HG02884 (cell line): ENCODE measurements at regions not wholly inside any gene's neighbourhood (a gene's known extent, or its start where the extent isn't known, plus 50 kb on each side); places are given as distances from the start of the nearest gene placed in this dataset.

Source experiments
- ATAC-seq: cut with Tn5 transposase; IDR thresholded peaks from one replicate; pipeline ENCODE4 v1.9.1; 2021; ENCODE audit warnings: mild to moderate bottlenecking, moderate library complexity; ENCODE audit not compliant: unreplicated experiment

DNA sequence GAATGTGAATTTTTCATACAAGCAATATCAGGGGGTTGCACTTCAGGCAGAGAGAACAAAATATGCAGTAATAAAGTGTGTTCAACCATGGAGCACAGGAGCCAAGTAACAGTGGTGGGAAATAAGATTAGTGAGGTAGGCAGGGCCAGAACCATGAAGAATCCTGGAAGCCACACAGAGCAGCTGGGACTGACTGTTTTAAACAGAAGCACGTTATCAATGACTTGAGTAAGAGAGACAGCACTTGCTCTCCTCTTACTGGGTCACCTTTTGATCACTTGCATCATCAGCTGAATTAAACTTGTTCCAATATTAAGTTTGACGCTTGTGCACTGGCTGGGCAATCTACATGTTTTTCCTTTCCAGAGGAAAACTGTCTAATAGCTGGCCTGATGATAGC, 238.5 kb downstream of the TBX18 start:
- no peak for ATAC-seq

DNA sequence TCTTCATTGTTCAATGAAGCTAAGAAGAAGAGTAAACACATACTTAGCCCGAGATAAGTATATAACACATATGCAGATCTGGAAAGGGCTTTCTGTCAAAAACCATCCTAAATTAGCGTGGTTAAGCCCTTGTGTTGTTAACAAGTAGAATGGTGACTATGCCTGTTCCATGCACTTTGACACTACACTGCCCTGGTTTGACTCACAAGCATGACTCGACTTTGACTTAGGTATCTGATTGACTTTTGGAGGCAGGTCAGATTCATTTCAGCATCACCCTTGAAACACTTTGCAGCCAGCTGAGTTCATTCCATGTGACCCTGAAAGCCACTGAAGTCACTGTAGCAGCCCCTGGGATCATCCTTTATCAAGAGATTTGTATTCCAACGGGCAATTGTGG, 239.8 kb downstream of the TBX18 start:
- no peak for ATAC-seq

DNA sequence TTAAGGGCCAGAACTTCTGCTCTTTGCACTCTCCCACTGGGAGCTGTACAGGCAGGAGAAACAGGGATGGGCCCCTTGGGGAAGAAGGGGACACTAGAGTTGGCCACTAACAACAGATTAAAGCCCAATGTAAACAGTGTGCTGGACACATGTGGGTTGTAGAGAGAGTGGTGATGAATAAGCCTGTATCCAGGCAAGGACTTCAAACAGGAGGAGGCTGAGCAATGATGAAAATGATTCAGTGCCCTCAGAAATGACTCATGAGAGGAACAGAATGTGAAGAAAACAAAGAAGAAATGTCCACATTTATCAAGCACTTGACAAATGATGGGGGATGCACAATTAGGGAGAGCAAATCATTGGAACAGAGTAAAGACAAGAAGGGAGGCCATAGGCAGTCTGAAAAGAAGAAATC, 242.3 kb downstream of the TBX18 start:
- no peak for ATAC-seq

DNA sequence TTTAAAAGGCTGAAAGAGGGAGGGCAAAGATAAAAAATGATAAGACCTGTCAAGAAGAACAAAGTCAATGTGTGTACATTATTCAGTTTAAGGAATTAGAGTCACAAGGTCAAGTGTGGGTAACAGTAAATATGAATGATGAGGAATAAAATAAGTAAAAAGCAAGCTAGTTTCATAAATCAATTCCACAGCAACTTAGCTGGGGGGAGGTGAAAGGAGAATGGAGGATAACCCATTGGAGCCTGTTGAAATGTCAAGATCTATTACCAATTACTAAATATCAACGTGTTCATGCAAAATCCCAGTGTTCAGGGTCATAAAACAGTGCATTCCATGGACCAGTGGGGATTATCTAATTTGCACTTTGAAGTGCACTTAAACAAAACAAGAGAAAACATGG, 242.9 kb downstream of the TBX18 start:
- ATAC-seq, result no peak

DNA sequence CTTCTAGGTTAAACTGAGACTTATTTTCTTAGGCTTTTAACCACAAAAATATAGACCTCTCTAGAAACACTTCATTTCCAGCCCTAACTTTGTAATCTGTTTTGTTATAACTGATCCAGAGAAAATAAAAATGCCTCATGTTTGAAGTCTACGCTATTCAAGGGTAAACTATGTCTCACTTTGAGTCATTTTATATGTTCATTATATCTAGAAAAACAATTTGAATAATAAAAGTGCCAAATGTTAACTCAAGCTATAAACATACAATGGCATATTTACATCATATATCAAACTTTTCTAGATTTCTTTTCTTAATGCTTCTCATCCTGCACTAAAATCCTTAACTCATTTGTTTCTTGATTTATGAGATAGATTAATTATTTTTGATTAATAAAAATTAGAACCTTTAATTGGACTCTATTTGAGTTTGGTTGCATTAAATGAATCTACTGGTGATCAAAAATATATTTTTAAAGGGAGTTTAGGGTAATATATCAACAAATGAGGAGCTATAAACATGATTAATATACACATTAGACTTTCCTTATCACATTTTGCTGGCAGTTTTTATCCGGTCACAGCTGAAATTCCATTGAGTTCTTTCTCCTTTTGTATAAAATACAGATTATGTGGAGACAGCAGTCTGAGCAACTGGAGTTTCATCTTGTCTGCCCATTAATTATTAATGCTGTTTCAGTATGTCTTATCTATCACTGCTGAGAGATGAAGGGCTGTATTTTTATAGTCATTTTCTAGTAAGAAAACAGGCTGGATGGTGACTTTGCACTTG, 246.5 kb downstream of the TBX18 start:
- ATAC-seq, result no peak

DNA sequence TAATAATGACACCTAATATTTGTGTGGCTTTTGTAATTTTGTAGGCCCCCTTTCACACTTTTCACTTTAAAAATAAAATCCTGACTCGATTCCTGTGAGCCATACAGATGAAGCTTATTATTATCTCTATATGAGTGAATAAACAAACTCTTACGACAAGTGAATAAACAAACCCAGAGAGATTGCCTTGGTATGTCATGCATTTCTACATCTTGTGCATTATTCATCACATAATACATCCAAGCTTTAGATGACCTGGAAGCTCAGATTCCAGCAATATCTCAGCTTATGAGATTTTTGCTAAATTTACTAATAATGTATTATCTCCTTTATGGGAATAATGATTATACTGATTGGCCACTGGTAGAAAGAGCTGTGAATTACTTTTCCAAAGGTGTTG, 248.2 kb downstream of the TBX18 start:
- ATAC-seq, result no peak

DNA sequence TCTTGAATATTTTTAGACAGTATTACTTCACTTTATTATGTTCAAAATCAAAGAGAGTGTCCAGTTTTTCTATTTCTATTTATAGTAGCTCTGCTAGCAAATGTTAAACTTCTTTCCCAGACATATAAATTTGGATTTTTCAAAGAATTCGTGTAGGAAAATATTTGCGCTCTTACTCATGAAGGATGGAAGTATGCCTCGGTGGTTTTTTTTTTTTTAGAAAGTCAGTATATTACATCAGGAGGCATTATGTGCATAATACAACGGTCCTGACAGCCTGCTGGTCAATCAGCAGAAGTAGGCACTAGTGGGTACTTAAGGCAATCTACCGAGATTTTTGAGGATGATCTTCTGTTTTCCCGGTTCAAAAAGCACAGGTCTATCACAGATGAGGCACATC, 249.3 kb downstream of the TBX18 start:
- ATAC-seq, result no peak

DNA sequence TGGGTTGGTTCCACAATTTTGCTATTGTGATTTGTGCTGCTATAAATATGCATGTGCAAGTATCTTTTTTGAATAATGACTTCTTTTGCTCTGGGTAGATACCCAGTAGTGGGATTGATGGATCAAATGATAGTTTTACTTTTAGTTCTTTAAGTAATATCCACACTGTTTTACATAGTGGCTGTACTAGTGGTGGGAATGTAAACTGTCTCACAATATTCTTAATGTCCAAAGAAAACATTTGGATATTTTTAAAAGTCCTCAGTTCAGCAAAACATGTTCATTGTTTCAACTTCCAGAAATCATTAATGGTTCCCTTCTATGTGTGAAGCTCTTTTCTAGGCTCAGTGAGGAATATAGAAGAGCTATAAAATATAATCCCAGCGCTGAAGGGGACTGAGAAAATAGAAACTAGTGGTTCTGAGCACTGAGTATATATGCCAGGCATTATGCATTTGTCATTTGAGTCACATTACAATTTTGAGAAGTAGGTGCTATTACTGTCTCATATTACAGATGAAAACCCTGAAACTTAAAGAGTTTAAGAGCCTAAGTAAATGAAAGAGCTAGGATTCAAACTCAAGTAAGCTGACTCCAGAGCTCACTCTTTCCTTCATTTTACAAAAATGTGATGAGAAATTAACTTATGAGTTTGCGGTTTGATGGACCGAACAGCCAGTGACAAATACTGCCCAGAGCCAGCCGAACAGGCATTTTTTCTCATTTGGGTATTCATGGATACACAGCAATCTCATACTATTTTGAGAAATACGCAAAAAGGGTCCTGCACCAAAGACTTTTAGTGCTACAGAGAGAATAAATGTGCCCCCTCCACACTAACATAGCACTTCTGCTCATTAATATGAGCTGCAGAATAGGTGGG, 250.1 kb downstream of the TBX18 start:
- no peak for ATAC-seq

DNA sequence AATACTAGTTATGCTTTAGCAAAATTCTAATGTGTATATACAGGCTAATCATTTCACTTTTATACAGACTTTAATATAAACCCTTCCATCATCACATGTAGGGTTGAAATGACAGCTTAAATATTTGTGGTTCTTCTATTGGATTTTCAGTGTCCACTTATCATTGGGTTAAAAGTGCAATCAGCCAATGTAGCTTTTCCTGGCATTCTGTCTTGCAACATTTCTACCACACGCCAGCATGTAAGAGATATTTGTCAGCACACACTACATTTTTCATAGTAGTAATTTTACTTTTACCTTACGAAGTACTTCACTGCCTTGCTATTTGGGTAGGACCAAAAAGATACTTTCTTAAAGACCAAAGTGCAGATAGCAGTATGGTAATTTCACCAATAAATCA, 252.0 kb downstream of the TBX18 start:
- no peak for ATAC-seq

DNA sequence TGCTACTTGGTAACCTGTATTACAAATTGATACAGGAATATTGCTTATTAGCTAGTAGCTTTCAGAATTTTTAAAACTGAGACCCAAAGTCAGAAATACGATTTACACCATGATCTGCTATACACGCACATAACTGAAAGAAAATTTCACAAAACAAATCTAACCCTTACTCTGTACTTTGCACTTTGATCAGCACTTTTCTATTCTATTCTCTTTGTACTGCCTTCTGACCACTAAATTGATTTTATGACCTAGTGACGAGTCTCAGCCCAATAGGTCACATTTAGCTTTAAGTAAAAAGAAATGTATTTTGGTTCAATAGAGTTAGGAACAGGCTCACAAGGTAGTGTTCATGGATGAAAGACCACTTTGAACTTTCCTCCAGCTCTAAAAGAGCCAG, 252.5 kb downstream of the TBX18 start:
- no peak for ATAC-seq

DNA sequence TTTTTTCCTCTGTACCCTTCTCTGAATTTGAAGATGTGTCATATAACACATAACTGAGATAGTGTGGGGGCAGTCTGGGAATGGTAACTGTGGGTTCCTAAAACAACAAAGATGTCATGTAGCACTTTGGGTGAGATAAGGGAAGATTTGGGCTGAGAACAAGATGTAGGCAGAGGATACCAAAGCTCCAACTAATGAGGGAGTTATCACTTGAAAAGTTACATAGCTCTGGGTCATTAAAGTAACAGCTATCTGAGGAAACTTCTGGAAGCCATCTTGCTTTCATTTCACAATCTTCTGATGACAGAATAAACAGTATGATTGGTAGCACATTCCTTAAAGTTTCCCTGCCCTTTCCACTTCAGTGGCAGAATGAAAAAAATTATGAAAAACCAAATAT, 255.4 kb downstream of the TBX18 start:
- ATAC-seq, result no peak

DNA sequence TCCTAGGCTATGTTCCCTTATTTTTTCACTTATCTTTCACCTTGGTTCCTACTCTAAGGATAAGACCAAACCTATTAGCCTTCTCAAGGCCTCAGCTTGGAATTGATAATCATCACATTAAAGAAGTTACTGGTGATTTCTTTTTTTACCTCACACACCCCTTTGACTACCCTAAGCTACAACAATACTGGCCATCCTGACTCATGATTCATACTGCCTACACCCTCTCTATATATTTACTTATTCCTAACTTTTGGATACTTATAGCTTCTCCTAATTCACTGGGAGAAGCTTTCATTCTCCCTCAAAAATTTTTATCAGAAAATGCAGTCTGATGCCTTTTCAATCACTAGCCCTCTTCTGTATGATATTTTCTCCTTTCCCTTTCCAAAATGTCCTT, 256.1 kb downstream of the TBX18 start:
- ATAC-seq, result no peak

DNA sequence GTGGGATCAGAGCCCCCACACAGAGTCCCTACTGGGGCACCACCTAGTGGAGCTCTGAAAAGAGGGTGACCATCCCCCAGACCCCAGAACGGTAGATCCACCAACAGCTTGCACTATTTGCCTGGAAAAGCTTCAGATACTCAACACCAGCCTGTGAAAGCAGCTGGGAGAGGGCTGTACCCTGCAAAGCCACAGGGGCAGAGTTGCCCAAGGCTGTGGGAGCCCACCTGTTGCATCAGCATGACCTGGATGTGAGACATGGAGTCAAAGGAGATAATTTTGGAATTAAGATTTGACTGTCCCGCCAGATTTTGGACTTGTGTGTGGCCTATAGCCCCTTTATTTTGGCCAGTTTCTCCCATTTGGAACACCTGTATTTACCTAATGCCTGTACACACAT, 260.4 kb downstream of the TBX18 start:
- no peak for ATAC-seq

DNA sequence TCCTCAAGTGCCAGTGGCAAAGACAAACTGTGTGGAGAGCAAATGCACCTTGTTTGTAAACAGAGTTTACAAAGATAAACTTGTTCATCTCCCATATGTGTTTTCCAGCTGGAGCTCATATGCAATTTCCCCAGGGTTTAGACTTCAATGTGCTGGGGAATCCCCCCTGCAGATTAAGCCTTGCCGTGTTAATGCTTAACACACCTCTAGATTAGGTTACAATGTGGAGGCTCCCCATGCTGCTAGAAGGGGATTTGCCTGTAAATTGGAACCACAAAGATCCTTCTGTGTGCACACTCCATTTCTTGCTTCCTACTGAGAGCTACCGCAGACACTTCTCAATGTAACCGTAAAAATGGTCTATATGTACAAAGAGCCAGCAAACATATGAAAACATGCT, 263.1 kb downstream of the TBX18 start:
- no peak for ATAC-seq

DNA sequence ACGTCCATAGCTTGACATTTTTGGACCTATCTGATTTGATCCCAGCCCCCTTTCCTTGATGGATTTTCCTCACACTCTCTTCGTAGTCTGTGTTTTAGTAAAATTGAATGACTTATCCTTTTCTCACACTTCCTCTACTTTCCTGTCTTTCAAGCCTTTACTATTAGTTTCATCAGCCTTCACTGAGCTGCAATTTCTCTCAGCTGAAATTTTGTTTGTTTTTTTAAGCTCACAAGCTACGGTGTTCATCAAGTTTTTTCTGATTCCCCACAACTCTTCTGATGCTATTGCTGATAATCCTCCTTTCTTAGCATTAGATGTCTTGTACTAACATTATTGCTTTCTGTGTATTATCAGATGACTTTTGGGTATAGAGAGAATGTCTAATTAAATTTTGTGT, 263.7 kb downstream of the TBX18 start:
- ATAC-seq, result no peak

DNA sequence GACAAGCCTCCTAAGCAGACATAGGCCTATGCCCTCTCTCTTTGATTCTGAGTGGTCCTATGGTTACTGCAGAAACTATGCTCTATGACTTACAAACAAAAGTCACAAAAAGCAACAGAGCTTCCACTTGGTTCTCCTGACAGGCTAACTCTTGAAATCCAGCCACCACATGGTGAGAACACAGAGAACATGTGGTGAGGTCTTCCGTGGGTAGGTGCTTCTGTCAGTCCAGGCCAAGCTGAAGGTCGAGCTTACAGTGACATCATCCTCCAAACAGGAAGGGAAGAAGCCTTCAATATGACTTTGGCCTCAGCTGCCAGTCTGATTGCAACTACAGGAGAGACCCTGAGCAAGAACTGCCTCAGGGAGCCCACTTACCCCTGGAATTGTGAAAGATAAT, 265.5 kb downstream of the TBX18 start:
- no peak for ATAC-seq

DNA sequence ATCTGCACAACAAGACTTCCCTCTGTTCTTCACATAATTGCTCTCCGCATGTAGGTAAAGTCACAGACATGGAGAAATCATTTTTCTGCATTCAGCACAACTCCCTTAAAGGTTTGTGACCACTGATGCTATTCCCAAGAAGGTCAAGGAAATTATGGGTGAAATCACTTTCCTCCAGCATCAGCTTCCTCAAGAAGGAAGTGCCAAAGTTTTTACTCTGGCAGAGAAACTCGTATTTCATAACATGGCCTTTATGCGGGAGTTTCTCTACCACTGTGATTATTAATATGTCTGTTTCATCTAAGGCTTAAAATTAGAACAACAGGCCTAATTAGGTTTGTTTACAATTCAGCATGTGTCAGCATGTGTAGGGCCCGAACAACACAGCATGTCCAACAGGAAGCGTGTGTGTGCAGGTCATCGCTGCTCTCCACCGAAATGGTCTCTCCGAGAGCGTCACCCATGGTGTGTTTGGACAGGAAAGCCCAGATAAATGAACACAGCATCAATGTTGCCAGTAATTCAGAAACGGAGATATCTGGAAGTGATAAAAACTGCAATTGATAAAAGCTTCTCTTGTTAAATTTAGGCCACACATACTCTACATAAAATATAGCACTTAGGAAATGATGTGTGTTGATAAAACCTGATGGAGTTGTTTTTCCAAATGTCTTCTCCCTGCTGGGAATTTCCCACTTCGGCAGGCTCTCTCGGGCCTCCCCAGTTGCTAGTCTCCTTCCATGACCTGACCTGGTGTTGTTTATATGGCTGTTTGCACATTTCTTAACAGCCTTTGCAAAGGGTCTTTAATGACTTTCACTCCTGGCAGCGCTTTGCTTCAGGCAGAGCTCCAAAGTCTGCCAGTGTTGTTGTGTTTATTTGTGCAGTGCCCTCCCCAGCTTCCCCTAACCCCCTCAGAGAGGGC, 265.1 kb upstream of the CEP162 start:
- ATAC-seq, result no peak

DNA sequence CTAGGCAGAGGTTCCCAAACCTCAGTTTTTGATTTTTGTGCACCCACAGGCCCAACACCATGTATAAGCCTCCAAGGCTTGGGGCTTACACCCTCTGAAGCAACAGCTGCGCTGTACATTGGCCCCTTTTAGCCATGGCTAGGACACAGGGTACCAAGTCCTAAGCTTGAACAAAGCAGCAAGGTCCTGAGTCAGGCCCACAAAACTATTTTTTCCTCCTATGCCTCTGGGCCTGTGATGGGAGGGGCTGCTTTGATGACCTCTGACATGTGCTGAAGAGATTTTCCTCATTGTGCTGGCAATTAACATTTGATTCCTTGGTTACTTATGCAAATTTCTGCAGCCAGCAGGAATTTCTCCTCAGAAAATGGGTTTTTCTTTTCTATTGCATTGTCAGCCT, 262.2 kb upstream of the CEP162 start:
- ATAC-seq, result no peak

DNA sequence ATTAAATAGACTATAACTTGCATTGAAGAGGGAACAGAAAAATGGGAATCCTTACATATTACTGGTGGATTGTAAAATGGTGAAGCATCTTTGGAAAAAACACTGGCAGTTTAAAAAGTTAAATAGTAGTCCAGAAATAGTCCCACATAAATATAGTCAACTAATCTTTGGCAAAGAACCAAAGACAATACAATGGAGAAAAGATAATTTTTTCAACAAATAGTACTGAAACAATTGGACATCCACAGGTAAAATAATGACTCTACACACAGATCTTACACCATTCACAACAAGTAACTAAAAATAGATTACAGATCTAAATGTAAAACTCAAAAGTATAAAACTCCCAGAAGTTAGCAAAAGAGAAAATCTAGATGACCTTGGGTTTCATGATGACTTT, 259.1 kb upstream of the CEP162 start:
- no peak for ATAC-seq

DNA sequence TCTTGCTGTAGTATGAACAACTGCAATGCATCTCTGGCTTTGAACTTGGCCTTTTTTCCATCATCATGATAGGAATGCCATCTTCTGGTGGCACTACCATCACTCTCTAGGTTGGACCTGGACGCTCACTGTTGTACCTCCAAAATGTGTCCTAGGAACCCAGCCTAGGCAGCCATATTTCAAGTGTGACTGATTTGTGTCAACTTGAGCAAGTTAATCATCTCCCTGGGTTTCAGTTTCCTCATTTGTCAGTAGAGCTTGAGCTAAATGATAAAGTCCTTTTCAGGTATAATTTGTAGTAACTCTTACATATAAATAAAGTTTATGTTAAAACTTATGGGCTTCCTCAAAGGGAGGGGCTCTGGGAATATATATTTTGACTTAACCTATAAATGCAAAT, 241.7 kb upstream of the CEP162 start:
- ATAC-seq, result no peak

DNA sequence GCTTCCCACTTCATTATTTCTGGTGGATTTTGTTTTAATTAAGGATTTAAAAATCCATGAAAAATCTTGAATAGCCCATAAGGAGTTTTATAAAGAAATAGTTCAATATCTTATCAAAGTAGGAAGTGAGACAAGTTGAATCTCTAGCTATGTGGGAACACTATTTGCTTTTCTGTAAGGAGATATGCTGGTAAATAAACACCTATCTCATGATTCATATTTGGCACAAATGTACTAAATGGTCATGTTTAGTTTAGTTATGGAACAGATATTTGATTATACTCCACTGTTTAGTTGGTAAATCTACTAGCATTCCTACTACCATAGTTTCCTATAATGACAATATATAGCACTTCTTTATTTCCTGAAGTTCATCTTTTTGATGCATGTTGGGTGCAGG, 239.9 kb upstream of the CEP162 start:
- ATAC-seq, result no peak
